ENCODE measurements at regions not wholly inside any gene's neighbourhood (a gene's known extent, or its start where the extent isn't known, plus 50 kb on each side); places are given as distances from the start of the nearest gene placed in this dataset.

- TF ChIP-seq CTCF (IDR thresholded peaks at IDR 0.05) (no peak), POLR2AphosphoS5 (IDR thresholded peaks at IDR 0.05; ENCODE audit: low read depth, low read length) (no peak), TCF7L2 (IDR thresholded peaks at IDR 0.05; ENCODE audit: low read depth, low read length) (no peak), REST (IDR thresholded peaks at IDR 0.05; ENCODE audit: insufficient read depth in 1 of 2, low read depth in 2 of 2, low read length in 1 of 2) (no peak)
These were observed 2047.4 kb downstream of the TP53TG3F start for GRCh38 chr16:35506898-35507194.

All from Panc1 (cell line).